Ovary (tissue), 7 donors: ENCODE measurements at regions not wholly inside any gene's neighbourhood (a gene's known extent, or its start where the extent isn't known, plus 50 kb on each side); places are given as distances from the start of the nearest gene placed in this dataset.

Source experiments
- DNase-seq, 5 donors: peaks; one replicate each; pipeline ENCODE4 v3.0.0-alpha.2; 2019 to 2020
- H3K27ac ChIP-seq, 2 donors: fragments of 200-600 bp; one replicate each; pipeline versions ENCODE4 v1.5.1 to v1.8.0; 2019 to 2022
- H3K27me3 ChIP-seq: fragments of 200-600 bp; one replicate; pipeline ENCODE4 v1.8.0; 2022
- H3K36me3 ChIP-seq: fragments of 200-600 bp; sonication (generic); one replicate; pipeline ENCODE4 v1.5.1; 2019
- H3K4me1 ChIP-seq: one replicate; pipeline ENCODE4 v1.8.1; 2013; ENCODE audit warnings: mild to moderate bottlenecking, moderate library complexity; ENCODE audit not compliant: insufficient read depth
- H3K4me3 ChIP-seq: fragments of 200-600 bp; sonication (generic); one replicate; pipeline ENCODE4 v1.5.1; 2017
- H3K9me3 ChIP-seq, 2 donors: fragments of 200-600 bp in 1 of 2; sonication (generic) in 1 of 2; one replicate each; pipeline versions ENCODE4 v1.5.1 to v1.8.1; 2013 to 2019; ENCODE audit warnings: mild to moderate bottlenecking in 1 of 2, moderate library complexity in 1 of 2
- EP300 ChIP-seq: sonication (generic); formaldehyde crosslinking; IDR thresholded peaks from one replicate; pipeline ENCODE4 v1.6.1; 2017; ENCODE audit warnings: antibody characterized with exemption
- POLR2A ChIP-seq: fragments of 450-650 bp; IDR thresholded peaks from one replicate; pipeline ENCODE4 v1.6.1; 2017; ENCODE audit warnings: antibody characterized with exemption, mild to moderate bottlenecking, moderate library complexity
- WGBS, 3 donors: extraction: QIAGEN DNeasy Blood & Tissue Kit in 1 of 3; methylation state at CpG; one replicate each; pipeline versions ENCODE4 v1.1.5 to v1.1.7; 2013 to 2017; 5-methylcytosine and 5-hydroxymethylcytosine counted together
- intact Hi-C, 4 donors: fragments of 100-400 bp; cut with DNase I; formaldehyde crosslinking; loops; one replicate each; pipeline versions ENCODE4 v1.11.0 to v1.15.1; 2022 to 2023
- TF ChIP-seq, protein P1 (sequence below), 3 donors: fragments of 450-650 bp in 2 of 3; fragments of 200-600 bp in 1 of 3; IDR thresholded peaks; one replicate each; pipeline versions ENCODE4 v1.5.1 to v1.8.0; 2016 to 2022; ENCODE audit warnings: antibody characterized with exemption in 3 of 3, mild to moderate bottlenecking in 1 of 3
- donor health status: DM: no; HTN: no; CAD: no; lungs with moderate emphysema.
- donor health status: DM: no; HTN: no; CAD: no.
- donor health status: Bipolar disorder and iron deficiency.
- donor health status: DM: no; HTN: no; CAD: no.
- donor health status: DM: yes; HTN: yes; CAD: no.

DNA sequence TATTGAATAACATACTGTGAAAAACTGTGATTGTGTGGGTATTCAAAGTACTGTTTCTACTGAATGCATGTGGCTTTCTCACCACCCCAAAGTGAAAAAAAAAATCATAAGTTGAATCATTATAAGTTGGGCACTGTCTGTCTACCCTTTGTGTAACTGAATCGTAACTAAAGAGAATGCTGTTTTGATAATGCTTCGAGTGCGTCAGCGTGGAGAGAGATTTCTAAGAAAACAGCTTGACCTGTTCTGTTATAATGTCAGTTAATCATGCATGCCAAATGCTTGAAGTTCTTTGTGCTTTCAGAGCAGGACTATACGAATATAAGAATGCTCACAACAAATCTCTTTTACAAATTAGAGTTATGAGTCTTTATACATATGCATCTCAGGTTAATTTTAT lies 148.8 kb upstream of the SGCD start:
- TF ChIP-seq EP300 (no peak), POLR2A (no peak)
- TF ChIP-seq, protein P1, sequence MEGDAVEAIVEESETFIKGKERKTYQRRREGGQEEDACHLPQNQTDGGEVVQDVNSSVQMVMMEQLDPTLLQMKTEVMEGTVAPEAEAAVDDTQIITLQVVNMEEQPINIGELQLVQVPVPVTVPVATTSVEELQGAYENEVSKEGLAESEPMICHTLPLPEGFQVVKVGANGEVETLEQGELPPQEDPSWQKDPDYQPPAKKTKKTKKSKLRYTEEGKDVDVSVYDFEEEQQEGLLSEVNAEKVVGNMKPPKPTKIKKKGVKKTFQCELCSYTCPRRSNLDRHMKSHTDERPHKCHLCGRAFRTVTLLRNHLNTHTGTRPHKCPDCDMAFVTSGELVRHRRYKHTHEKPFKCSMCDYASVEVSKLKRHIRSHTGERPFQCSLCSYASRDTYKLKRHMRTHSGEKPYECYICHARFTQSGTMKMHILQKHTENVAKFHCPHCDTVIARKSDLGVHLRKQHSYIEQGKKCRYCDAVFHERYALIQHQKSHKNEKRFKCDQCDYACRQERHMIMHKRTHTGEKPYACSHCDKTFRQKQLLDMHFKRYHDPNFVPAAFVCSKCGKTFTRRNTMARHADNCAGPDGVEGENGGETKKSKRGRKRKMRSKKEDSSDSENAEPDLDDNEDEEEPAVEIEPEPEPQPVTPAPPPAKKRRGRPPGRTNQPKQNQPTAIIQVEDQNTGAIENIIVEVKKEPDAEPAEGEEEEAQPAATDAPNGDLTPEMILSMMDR (IDR thresholded peaks at IDR 0.05), result no peak
- H3K27ac ChIP-seq, result no peak overlapping the region
- DNase-seq, result no peak
- no peaks in the 10 kb centered on the region for H3K27me3 ChIP-seq
- H3K36me3 ChIP-seq, result no peaks in the 10 kb centered on the region
- no peak overlapping the region for H3K4me3 ChIP-seq
- no peaks in the 10 kb centered on the region for H3K9me3 ChIP-seq
- WGBS, 3 donors, result 30 to 70% (median 56%) methylated on average over 5 of the region's 5 CpGs
- H3K4me1 ChIP-seq, result no peaks in the 10 kb centered on the region
- intact Hi-C loops, result no loop called here

DNA sequence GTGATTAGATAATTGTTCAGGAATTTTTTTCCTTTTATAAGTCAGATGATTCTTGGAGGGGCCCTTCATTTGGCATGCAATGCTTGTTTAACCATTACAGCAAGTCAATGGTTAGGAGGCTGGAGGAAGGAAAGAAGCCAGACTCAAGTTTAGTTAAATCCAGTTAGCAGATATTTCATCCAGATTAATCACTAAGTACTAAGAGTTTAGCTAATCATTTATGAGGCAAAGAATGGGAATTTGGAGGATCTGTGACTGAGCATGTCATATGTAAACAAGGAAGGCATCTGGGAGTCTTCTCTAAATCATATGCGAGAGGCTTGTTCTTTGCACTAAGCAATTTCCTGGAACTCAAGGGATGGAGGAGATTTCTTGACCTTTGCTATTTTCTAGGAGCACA lies 145.3 kb upstream of the SGCD start:
- no peak for TF ChIP-seq EP300
- no peak for TF ChIP-seq POLR2A
- TF ChIP-seq, protein P1 (IDR thresholded peaks at IDR 0.05), result no peak
- WGBS, 3 donors, result 97 to 100% (median 99%) methylated on average over 1 of the region's 1 CpG
- intact Hi-C loops, result no loop called here

DNA sequence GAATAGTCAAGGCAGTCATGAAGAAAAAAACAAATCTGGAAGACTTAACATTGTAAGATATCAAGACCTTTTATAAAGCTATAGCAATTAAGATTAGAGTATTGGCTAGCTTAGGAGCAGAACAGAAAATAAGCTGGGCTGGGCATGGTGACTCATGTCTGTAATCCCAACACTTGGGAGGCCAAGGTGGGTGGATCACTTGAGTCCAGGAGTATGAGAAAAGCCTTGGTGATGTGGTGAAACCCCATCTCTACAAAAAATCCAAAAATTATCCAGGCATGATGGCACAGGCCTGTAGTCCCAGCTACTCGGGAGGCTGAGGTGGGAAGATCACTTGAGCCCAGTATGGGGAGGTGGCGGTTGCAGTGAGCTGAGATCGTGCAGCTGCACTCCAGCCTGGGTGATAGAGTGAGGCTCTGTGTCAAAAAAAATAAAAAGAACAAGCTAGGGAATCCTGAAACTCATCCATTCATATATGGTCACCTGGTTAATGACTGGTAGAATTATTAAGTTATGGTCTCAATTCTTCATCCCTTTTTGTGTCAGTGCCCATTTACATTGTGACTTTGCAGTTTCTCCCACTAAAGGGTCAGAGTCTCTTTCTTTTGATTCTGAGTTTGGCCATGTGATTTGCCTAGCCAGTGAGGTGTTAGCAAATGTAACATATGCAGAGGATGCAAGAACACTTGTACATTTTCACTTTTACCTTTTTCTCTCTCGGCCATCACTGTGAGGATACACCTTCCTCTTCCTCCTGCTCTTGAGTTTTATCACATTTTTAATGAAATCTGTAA lies 144.6 kb upstream of the SGCD start:
- intact Hi-C loops, result no loop called here
- Histone ChIP-seq H3K4me3 (no peak overlapping the region), H3K27me3 (no peaks in the 10 kb centered on the region), H3K36me3 (no peaks in the 10 kb centered on the region), H3K27ac (no peak overlapping the region), H3K4me1 (no peaks in the 10 kb centered on the region), H3K9me3 (no peaks in the 10 kb centered on the region)
- TF ChIP-seq POLR2A, result no peak
- TF ChIP-seq, protein P1 (IDR thresholded peaks at IDR 0.05), result no peak
- TF ChIP-seq EP300, result no peak
- no peak for DNase-seq
- 90 to 95% (median 93%) methylated on average over 4 of the region's 4 CpGs for WGBS, 3 donors

More for the DNA sequence above, 145.3 kb upstream of the SGCD start:
- no peaks in the 10 kb centered on the region for H3K9me3 ChIP-seq
- no peak for DNase-seq
- H3K4me3 ChIP-seq, result no peak overlapping the region
- H3K36me3 ChIP-seq, result no peaks in the 10 kb centered on the region
- no peaks in the 10 kb centered on the region for H3K27me3 ChIP-seq
- no peak overlapping the region for H3K27ac ChIP-seq
- no peaks in the 10 kb centered on the region for H3K4me1 ChIP-seq

DNA sequence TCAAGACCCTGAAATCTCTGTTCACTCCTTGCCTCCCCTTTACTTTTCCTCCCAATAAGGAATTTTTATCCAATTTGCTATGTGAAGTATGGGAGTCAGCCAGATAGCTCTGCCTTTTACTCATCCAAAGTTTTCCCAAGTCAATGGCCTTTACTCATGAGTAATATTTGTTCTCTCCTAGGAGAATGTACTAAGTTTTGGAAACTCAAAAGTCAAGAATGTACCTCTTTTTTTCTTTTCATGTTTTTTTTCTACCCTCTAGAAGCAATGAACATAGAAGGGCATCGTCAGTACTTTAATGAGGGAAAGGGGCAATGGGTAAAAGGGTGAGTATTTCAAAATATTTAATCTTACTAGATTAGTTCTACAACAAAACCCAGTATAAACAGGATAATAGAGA lies 140.2 kb upstream of the SGCD start:
- intact Hi-C loops, result no loop called here
- Histone ChIP-seq H3K4me1 (peaks cover 2% of the 10 kb centered on the region), H3K9me3 (no peaks in the 10 kb centered on the region), H3K36me3 (no peaks in the 10 kb centered on the region), H3K27me3 (no peaks in the 10 kb centered on the region), H3K27ac (no peak overlapping the region), H3K4me3 (no peak overlapping the region)
- 15 to 49% (median 31%) methylated on average over 1 of the region's 1 CpG for WGBS, 3 donors
- DNase-seq, result no peak
- TF ChIP-seq EP300 (no peak), POLR2A (no peak)
- TF ChIP-seq, protein P1 (IDR thresholded peaks at IDR 0.05), result no peak
